22Rv1 (cell line): ENCODE measurements at regions not wholly inside any gene's neighbourhood (a gene's known extent, or its start where the extent isn't known, plus 50 kb on each side); places are given as distances from the start of the nearest gene placed in this dataset.

Source experiments
- CTCF ChIP-seq: fragments of 450-650 bp; IDR thresholded peaks from 2 replicates; pipeline ENCODE4 v1.5.1; 2017; ENCODE audit warnings: mild to moderate bottlenecking
- ZFX ChIP-seq: fragments of 450-650 bp; IDR thresholded peaks from 2 replicates; pipeline ENCODE4 v1.6.1; 2017; ENCODE audit warnings: antibody characterized with exemption, borderline replicate concordance

GRCh38 chr21:24671901-24672300, 935.4 kb downstream of the MRPL39 start:
- TF ChIP-seq CTCF (no peak), ZFX (no peak)
